ENCODE measurements at regions not wholly inside any gene's neighbourhood (a gene's known extent, or its start where the extent isn't known, plus 50 kb on each side); places are given as distances from the start of the nearest gene placed in this dataset.
"Not testable (repeated sequence)": the region's sequence is repeated elsewhere in the genome, so short reads cannot be mapped to it uniquely, and the experiment has no call there.

GRCh38 chr20:17837179-17837578 is 131.4 kb downstream of the SNX5 start:
- no peak for DNase-seq (ENCODE audit: low read depth in 2 of 2)

DNA sequence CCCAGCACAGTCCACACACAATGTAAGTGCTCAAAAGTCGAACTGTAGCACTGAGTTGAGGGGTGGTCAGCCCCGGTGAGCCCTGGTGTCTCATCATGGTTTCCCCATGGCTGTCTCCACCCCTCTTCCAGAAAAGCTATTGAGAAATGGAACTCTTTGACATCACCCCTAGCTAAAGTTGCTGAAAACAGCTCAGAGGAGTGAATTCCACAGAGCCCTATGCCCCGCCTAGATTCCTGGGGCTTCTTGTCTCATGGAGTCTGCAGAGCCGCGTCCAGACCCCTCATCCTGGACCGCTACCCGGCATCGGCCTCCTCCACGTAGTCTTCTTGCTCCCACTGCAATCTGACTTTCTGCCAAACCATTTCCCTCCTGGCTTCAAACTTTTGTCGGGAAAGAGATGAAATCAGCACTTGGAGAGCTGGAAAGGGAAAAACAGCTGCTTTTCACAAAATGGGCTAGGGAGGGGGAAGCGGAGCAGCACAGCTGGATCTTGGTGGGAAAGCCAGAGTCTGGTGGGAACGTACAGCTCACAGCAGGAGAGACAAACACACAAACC is 132.2 kb downstream of the SNX5 start:
- DNase-seq (ENCODE audit: low read depth in 2 of 2), result no peak

GRCh38 chr20:17835934-17836300 is 132.7 kb downstream of the SNX5 start:
- no peak for DNase-seq (ENCODE audit: low read depth in 2 of 2)

GRCh38 chr20:17835240-17835933 is 133.2 kb downstream of the SNX5 start:
- no peak for DNase-seq (ENCODE audit: low read depth in 2 of 2)

- no peak for DNase-seq (ENCODE audit: low read depth in 2 of 2)
These were observed 133.8 kb downstream of the SNX5 start for GRCh38 chr20:17834804-17835203.

GRCh38 chr20:17833036-17833674 is 133.4 kb downstream of the BANF2 start:
- DNase-seq (ENCODE audit: low read depth in 2 of 2), result no peak

DNA sequence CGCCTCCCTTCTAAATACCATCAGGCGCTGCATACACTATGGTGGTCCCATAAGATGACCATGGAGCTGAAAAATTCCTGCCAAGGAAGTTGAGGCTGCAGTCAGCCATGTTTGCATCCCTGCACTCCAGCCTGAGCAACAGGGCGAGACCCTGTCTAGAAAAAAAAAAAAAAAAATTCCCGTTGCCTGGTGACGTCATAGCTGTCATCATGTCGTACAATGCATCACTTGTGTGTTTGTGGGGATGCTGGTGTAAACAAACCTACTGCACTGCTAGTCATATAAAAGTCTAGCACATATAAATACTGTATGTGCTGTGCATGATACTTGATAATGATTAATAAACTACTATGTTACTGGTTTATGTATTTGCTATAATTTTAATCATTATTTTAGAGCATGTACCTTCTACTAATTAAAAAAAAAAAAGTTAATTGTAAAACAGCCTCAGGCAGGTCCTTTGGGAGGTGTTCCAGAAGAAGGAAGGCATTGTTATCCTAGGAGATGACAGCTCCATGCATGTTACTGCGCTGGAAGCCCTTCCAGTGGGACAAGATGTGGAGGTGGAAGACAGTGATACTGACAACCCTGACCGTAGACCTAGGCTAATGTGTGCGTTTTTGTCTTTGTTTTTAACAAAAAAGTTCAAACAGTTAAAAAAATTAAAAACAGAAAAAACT is 132.6 kb downstream of the BANF2 start:
- DNase-seq (ENCODE audit: low read depth in 2 of 2), result no peak

DNA sequence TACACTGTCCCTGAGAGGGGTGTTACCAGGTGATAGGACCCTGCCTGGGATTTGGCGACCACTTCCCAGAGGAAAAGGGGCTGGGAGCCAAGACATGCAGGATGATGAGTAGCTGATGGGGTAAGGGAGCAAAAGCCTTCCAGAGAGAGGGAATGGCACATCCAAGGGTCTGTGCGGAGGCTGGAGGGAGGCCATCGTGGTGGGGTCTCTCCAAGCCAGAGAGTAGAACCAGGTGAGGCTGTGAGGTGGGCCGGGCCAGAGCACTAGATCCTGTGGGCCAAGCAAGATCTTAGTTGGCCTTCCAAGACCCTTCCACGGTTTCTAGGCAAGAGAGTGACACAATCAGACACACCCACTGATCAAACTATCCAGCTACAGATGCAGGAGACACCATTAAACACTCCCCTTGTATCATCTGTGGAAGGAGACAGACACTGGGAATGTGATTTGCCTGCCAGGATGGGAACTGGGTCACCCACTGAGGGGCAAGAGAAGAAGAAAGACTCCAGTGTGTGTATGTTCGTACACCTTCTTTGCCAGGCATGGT is 128.9 kb downstream of the BANF2 start:
- DNase-seq (ENCODE audit: low read depth in 2 of 2), result no peak

DNA sequence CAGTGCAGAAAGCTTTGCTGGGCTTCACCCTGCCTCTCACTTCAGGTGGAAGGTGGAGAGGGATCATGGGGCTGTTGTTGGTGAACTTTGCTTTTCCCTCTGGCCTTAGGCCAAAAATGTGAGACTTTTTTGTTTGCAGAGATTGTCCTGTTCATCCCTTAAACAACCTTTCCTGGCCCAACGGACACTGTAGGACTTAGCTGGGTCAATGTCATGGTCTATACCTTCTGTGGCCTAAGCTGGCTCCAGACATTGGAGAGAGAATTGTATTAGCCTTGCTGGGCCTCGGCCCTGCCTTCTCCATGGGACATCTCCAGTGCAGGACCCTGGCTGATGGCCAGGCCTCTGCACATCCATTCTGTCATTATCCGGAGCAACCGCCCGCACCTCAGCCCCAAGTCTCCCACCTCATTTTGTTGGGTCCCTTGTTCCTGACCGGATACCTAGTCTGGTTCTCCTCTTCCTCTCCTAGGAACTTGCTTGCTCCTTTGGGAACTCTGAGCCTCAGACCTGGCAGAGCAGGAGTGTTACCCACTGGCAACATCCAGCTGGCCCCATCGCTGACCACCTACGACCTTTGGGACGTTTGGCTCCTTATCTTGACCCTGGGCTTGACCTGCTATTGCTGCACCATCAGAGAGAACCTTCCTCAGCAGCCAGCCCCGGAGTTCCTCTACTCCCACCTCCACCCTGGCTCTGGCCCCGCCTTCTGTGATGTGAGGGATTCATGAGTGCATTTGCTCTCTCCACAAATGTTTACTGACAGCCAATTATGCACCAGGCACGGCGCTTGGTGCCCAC is 128.2 kb downstream of the BANF2 start:
- DNase-seq (ENCODE audit: low read depth in 2 of 2), result no peak

GRCh38 chr20:17827079-17827478 is 127.3 kb downstream of the BANF2 start:
- no peak for DNase-seq (ENCODE audit: low read depth in 2 of 2)

DNA sequence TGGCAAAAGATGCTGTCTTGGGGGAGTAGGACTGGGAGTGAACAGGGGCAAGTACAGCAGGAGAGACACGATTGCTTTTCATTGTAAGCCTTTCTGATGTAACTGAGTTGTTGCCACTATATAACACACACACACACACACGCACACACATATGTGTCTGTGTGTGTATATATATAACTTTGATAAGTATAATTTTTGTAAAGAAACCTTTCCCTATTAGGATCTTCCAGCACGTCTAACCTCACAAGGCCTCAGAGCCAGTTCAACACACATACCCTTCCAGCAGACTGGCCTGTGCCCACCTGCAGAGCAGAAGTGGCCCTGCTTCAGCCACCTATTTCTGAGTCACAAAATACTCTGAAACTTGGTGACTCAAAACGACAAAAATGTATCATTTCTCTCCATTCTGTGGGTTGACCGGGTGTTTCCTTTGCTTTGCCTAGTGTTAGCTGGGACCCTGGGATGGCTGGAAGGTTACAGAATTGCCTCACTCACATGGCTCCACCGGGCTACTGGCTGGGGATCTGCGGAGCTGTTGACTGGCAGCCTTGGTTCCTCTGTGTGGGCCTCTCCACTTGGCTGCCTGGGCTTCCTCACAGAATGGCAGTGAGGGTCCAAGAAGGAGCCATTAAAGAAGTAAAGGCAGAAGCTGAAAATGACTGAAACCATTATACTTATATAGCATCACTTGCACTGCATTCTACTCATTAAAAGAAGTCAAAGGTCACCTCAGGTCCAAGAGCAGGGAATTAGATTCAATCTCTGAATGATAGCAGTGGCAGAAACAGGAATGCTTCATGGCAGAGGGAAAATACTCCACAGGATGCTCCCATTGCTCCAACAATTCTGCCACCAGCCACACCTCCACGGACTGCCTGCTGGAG is 126.4 kb downstream of the BANF2 start:
- DNase-seq (ENCODE audit: low read depth in 2 of 2), result peak in 1 of 2 experiments; percentile 4

- DNase-seq (ENCODE audit: low read depth in 2 of 2), result no peak
These were observed 125.6 kb downstream of the BANF2 start for GRCh38 chr20:17825252-17825959.

GRCh38 chr20:17824676-17825251 is 125.0 kb downstream of the BANF2 start:
- DNase-seq (ENCODE audit: low read depth in 2 of 2), result no peak

- DNase-seq (ENCODE audit: low read depth in 2 of 2), result no peak
These were observed 123.8 kb downstream of the BANF2 start for GRCh38 chr20:17823409-17824144.

- DNase-seq (ENCODE audit: low read depth in 2 of 2), result no peak
These were observed 123.0 kb downstream of the BANF2 start for GRCh38 chr20:17822540-17823408.

DNA sequence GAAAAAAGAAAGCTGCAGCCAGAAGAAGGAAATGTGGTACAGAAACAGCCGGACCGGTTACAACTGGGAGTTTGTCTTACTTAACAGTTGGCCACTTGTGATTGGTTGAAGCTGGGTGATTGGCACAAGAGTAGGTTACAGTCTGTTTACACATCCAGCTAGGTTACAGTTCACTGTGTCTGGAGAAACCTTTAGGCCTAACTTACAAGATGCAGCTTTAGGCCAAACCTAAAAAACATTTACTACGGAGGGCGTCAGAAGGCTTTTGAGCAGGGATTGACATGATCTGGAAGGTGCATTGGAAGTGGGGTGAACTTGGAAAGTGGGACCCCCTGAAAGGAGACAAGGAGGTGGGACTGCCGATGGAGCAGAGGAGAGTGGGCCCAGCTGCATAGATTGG is 122.3 kb downstream of the BANF2 start:
- DNase-seq (ENCODE audit: low read depth in 2 of 2), result no peak

DNA sequence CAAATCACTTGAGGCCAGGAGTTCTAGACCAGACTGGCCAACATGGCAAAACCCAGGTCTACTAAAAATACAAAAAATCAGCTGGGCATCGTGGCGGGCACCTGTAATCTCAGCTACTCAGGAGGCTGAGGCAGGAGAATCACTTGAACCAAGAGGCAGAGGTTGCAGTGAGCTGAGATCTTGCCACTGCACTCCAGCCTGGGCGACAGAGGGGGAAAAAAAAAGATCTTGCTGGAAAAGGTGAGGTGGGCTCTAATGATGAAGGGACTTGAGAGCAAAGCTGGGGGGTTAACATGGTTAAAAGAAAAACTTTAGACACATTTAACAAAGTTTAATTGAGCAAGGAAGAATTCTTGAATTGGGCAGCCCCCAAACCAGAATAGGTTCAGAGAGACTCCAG is 121.8 kb downstream of the BANF2 start:
- not testable (repeated sequence) for DNase-seq (ENCODE audit: low read depth in 2 of 2)

Measured in stimulated activated CD4-positive, alpha-beta T cell treated with anti-CD3 and anti-CD28 coated beads, Interleukin-12 subunit alpha, Interleukin-12 subunit beta, amount 100 ng/mL, for 24 hours (primary cell).